ENCODE measurements at regions not wholly inside any gene's neighbourhood (a gene's known extent, or its start where the extent isn't known, plus 50 kb on each side); places are given as distances from the start of the nearest gene placed in this dataset.

DNA sequence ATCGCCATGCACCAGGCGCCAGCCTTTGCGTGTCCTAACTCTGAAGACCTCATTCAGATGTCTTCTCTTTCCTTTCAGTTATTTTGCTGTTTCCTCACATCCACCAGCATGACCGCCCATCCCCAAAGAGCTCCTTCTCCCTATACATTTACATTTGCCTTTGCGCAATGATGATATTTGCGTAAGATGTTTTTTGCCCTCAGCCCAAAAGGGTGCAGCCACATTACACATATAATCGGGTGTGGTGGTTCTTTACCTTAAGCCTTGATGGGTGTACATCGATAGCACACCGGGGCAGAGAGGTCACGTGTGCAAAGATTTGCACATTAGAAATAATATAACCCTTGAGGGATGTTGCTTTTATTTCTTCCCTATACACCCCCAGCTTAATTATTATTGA is 192.8 kb downstream of the HUNK start:
- Histone ChIP-seq H3K4me1 (replicated peaks in 1 of 2; ENCODE audit: control insufficient read depth in 2 of 2, insufficient read depth in 2 of 2, low read length in 2 of 2) (peaks cover 0 to 11% of the 10 kb centered on the region in 2 experiments; a peak in 3 of 5 replicates), H3K79me2 (ENCODE audit: control insufficient read depth, insufficient read depth, low read length) (no peaks in the 10 kb centered on the region), H4K20me1 (replicated peaks; ENCODE audit: control insufficient read depth, insufficient read depth, low read length) (no peaks in the 10 kb centered on the region), H2AFZ (ENCODE audit: low read depth, low read length) (no peak overlapping the region), H3K4me3 (no peak overlapping the region), H3K9me1 (ENCODE audit: control insufficient read depth, insufficient read depth, low read length) (no peaks in the 10 kb centered on the region), H3K9ac (ENCODE audit: insufficient read depth in 1 of 2, low read depth in 2 of 2, low read length in 2 of 2) (no peak overlapping the region), H3K27ac (ENCODE audit: extremely low read depth, low read depth, low read length) (no peak overlapping the region), H3K9me3 (replicated peaks; ENCODE audit: control insufficient read depth, insufficient read depth, low read depth, low read length) (no peaks in the 10 kb centered on the region), H3K36me3 (ENCODE audit: control insufficient read depth, insufficient read depth, low read length) (no peaks in the 10 kb centered on the region), H3K27me3 (ENCODE audit: control insufficient read depth in 2 of 2, insufficient read depth in 2 of 2, low read length in 2 of 2) (peaks cover 2 to 16% of the 10 kb centered on the region in 2 experiments; a peak in 2 of 5 replicates), H3K4me2 (ENCODE audit: insufficient read depth, low read length) (no peak overlapping the region)
- POLR2A ChIA-PET, result interaction anchor here (0.6 to 1.0 kb wide), 2 partner anchors 10 to 263 kb away, joined by 3 to 4 read pairs; no protein-coding TSS in a partner anchor
- 11% methylated on average over 10 of the region's 10 CpGs for WGBS (ENCODE audit: insufficient coverage, low coverage, missing lambda C conversion rate)
- CTCF ChIA-PET (ENCODE audit: low intra/inter-chr PET ratio), result no interaction called here
- no peak for FAIRE-seq
- in situ Hi-C loops (cut with MboI), result no loop called here
- ATAC-seq, result no peak
- TF ChIP-seq ZKSCAN3 (CRISPR knock-in tag; IDR thresholded peaks at IDR 0.05), result no peak
- TF ChIP-seq CEBPB (tag; IDR thresholded peaks at IDR 0.05), result peak; percentile 44; the same call in 1 of the 2 replicates
- no peak for TF ChIP-seq ZNF134 (CRISPR knock-in tag; conservative IDR thresholded peaks at IDR 0.05)
- TF ChIP-seq POLR2B (IDR thresholded peaks at IDR 0.05; ENCODE audit: low read depth, partially characterized antibody), result no peak
- no peak for TF ChIP-seq MTF1 (CRISPR knock-in tag; IDR thresholded peaks at IDR 0.05; ENCODE audit: borderline replicate concordance)
- BruUV-seq (replicated peaks), result no TSS peak
- no peak for DNase-seq (ENCODE audit: extremely low read depth in 1 of 4, low spot score in 3 of 4)
- intact Hi-C loops (cut with micrococcal nuclease), result no loop called here

DNA sequence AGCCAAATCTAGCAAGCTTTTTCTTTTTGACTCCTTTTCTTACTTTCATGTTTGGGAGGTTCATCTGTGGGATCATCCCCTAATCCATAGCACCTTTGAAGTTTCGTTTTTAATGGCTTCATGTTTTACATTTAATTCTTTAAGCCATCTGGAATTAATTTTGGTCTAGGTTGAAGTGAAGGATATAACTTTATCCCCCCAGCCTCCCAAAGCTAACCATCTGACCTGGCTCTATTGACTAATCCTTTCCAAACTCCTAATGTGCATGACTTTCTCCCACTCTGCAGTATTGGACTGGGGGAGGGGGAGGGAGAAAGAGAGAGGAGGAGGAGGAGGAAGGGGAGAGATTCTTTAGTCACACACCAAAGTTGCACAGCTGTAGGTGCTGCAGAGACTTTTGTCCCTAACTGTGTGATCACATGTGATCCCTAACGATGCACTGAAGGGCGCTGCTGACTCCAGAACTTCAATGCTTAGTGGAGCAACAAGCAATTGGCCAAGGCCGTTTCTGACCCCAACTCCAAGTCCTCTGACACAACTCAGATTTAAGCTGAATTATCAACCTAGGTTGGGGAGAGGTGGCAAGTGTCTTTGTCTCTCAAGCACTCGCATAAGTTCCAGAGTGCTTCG is 191.6 kb downstream of the HUNK start:
- no peak overlapping the region for H3K4me3 ChIP-seq
- peaks cover 2 to 16% of the 10 kb centered on the region in 2 experiments; a peak in 2 of 5 replicates for H3K27me3 ChIP-seq (ENCODE audit: control insufficient read depth in 2 of 2, insufficient read depth in 2 of 2, low read length in 2 of 2)
- no peak overlapping the region for H3K27ac ChIP-seq (ENCODE audit: extremely low read depth, low read depth, low read length)
- WGBS (ENCODE audit: insufficient coverage, low coverage, missing lambda C conversion rate), result under 1% methylated on average over 6 of the region's 6 CpGs
- no peak overlapping the region for H3K9ac ChIP-seq (ENCODE audit: insufficient read depth in 1 of 2, low read depth in 2 of 2, low read length in 2 of 2)
- H3K9me3 ChIP-seq (replicated peaks; ENCODE audit: control insufficient read depth, insufficient read depth, low read depth, low read length), result no peaks in the 10 kb centered on the region
- intact Hi-C loops (cut with micrococcal nuclease), result no loop called here
- H2AFZ ChIP-seq (ENCODE audit: low read depth, low read length), result no peak overlapping the region
- H3K79me2 ChIP-seq (ENCODE audit: control insufficient read depth, insufficient read depth, low read length), result no peaks in the 10 kb centered on the region
- in situ Hi-C loops (cut with MboI), result no loop called here
- H3K36me3 ChIP-seq (ENCODE audit: control insufficient read depth, insufficient read depth, low read length), result no peaks in the 10 kb centered on the region
- no peak for FAIRE-seq
- no peak overlapping the region for H3K4me2 ChIP-seq (ENCODE audit: insufficient read depth, low read length)
- H3K9me1 ChIP-seq (ENCODE audit: control insufficient read depth, insufficient read depth, low read length), result no peaks in the 10 kb centered on the region
- 0 out of 5 replicates have a peak, but pooled peaks cover 0 to 3% of the 10 kb centered on the region in 2 experiments for H3K4me1 ChIP-seq (replicated peaks in 1 of 2; ENCODE audit: control insufficient read depth in 2 of 2, insufficient read depth in 2 of 2, low read length in 2 of 2)
- no TSS peak for BruUV-seq (replicated peaks)
- DNase-seq (ENCODE audit: extremely low read depth in 1 of 4, low spot score in 3 of 4), result no peak
- CTCF ChIA-PET (ENCODE audit: low intra/inter-chr PET ratio), result no interaction called here
- no peaks in the 10 kb centered on the region for H4K20me1 ChIP-seq (replicated peaks; ENCODE audit: control insufficient read depth, insufficient read depth, low read length)
- no peak for ATAC-seq
- POLR2A ChIA-PET, result interaction anchor here (1.7 kb wide), 1 partner anchor 14 kb away, joined by 5 read pairs; no protein-coding TSS in a partner anchor
- TF ChIP-seq, protein P1, sequence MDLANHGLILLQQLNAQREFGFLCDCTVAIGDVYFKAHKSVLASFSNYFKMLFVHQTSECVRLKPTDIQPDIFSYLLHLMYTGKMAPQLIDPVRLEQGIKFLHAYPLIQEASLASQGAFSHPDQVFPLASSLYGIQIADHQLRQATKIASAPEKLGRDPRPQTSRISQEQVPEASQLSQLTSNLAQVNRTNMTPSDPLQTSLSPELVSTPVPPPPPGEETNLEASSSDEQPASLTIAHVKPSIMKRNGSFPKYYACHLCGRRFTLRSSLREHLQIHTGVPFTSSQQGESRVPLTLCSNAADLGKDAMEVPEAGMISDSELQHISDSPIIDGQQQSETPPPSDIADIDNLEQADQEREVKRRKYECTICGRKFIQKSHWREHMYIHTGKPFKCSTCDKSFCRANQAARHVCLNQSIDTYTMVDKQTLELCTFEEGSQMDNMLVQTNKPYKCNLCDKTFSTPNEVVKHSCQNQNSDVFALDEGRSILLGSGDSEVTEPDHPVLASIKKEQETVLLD (IDR thresholded peaks at IDR 0.05), result no peak
- TF ChIP-seq, protein P2, sequence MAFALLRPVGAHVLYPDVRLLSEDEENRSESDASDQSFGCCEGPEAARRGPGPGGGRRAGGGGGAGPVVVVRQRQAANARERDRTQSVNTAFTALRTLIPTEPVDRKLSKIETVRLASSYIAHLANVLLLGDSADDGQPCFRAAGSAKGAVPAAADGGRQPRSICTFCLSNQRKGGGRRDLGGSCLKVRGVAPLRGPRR (CRISPR knock-in tag; IDR thresholded peaks at IDR 0.05), result no peak
- no peak for TF ChIP-seq RFX1 (IDR thresholded peaks at IDR 0.05)
- TF ChIP-seq RAD21 (CRISPR knock-in tag; conservative IDR thresholded peaks at IDR 0.05 in 1 of 2, IDR thresholded peaks at IDR 0.05 in 1 of 2), result no peak
- TF ChIP-seq ZKSCAN1 (IDR thresholded peaks at IDR 0.05; ENCODE audit: low read depth, low read length), result no peak
- TF ChIP-seq KAT7 (CRISPR knock-in tag; IDR thresholded peaks at IDR 0.05; ENCODE audit: borderline replicate concordance), result no peak
- TF ChIP-seq, protein P3, sequence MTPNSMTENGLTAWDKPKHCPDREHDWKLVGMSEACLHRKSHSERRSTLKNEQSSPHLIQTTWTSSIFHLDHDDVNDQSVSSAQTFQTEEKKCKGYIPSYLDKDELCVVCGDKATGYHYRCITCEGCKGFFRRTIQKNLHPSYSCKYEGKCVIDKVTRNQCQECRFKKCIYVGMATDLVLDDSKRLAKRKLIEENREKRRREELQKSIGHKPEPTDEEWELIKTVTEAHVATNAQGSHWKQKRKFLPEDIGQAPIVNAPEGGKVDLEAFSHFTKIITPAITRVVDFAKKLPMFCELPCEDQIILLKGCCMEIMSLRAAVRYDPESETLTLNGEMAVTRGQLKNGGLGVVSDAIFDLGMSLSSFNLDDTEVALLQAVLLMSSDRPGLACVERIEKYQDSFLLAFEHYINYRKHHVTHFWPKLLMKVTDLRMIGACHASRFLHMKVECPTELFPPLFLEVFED (CRISPR knock-in tag; conservative IDR thresholded peaks at IDR 0.05), result no peak
